ENCODE measurements at regions not wholly inside any gene's neighbourhood (a gene's known extent, or its start where the extent isn't known, plus 50 kb on each side); places are given as distances from the start of the nearest gene placed in this dataset.

GRCh38 chr3:24829629-24830229 is 335.1 kb upstream of the THRB start:
- TF ChIP-seq, protein P1, sequence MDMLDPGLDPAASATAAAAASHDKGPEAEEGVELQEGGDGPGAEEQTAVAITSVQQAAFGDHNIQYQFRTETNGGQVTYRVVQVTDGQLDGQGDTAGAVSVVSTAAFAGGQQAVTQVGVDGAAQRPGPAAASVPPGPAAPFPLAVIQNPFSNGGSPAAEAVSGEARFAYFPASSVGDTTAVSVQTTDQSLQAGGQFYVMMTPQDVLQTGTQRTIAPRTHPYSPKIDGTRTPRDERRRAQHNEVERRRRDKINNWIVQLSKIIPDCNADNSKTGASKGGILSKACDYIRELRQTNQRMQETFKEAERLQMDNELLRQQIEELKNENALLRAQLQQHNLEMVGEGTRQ (IDR thresholded peaks at IDR 0.05; ENCODE audit: low read length) = no peak
- TF ChIP-seq RAD21 (IDR thresholded peaks at IDR 0.05 in 1 of 2, conservative IDR thresholded peaks at IDR 0.05 in 1 of 2; ENCODE audit: low read depth in 2 of 2, low read length in 2 of 2) (no peak), RFX5 (IDR thresholded peaks at IDR 0.05; ENCODE audit: borderline replicate concordance, low read depth, low read length) (no peak), ATF3 (IDR thresholded peaks at IDR 0.05; ENCODE audit: insufficient read depth, low read depth, low read length) (no peak), POLR2AphosphoS5 (IDR thresholded peaks at IDR 0.05; ENCODE audit: low read depth, low read length) (no peak), CEBPB (IDR thresholded peaks at IDR 0.05; ENCODE audit: low read depth, low read length) (no peak), CHD1 (IDR thresholded peaks at IDR 0.05; ENCODE audit: low read depth, low read length) (no peak), KDM1A (IDR thresholded peaks at IDR 0.05; ENCODE audit: borderline replicate concordance, low read length) (no peak), POLR2A (IDR thresholded peaks at IDR 0.05; ENCODE audit: control extremely low read depth in 1 of 2, low read depth in 2 of 2, low read length in 2 of 2) (no peak), GTF2F1 (IDR thresholded peaks at IDR 0.05; ENCODE audit: borderline replicate concordance, low read depth, low read length) (no peak), SP1 (IDR thresholded peaks at IDR 0.05; ENCODE audit: low read depth, low read length) (no peak), EGR1 (IDR thresholded peaks at IDR 0.05; ENCODE audit: borderline replicate concordance, low read depth, low read length) (no peak)
- TF ChIP-seq, protein P2, sequence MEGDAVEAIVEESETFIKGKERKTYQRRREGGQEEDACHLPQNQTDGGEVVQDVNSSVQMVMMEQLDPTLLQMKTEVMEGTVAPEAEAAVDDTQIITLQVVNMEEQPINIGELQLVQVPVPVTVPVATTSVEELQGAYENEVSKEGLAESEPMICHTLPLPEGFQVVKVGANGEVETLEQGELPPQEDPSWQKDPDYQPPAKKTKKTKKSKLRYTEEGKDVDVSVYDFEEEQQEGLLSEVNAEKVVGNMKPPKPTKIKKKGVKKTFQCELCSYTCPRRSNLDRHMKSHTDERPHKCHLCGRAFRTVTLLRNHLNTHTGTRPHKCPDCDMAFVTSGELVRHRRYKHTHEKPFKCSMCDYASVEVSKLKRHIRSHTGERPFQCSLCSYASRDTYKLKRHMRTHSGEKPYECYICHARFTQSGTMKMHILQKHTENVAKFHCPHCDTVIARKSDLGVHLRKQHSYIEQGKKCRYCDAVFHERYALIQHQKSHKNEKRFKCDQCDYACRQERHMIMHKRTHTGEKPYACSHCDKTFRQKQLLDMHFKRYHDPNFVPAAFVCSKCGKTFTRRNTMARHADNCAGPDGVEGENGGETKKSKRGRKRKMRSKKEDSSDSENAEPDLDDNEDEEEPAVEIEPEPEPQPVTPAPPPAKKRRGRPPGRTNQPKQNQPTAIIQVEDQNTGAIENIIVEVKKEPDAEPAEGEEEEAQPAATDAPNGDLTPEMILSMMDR (IDR thresholded peaks at IDR 0.05; ENCODE audit: control extremely low read depth in 1 of 3, insufficient read depth in 1 of 3, low read depth in 1 of 3, low read length in 3 of 3) = no peak

Data from H1 (cell line).